HG02938 (cell line): ENCODE measurements at regions not wholly inside any gene's neighbourhood (a gene's known extent, or its start where the extent isn't known, plus 50 kb on each side); places are given as distances from the start of the nearest gene placed in this dataset.
"Not testable (repeated sequence)": the region's sequence is repeated elsewhere in the genome, so short reads cannot be mapped to it uniquely, and the experiment has no call there.

Experiments used
- ATAC-seq: cut with Tn5 transposase; IDR thresholded peaks from one replicate; pipeline ENCODE4 v1.9.1; 2021; ENCODE audit warnings: mild to moderate bottlenecking, moderate library complexity; ENCODE audit not compliant: unreplicated experiment

DNA sequence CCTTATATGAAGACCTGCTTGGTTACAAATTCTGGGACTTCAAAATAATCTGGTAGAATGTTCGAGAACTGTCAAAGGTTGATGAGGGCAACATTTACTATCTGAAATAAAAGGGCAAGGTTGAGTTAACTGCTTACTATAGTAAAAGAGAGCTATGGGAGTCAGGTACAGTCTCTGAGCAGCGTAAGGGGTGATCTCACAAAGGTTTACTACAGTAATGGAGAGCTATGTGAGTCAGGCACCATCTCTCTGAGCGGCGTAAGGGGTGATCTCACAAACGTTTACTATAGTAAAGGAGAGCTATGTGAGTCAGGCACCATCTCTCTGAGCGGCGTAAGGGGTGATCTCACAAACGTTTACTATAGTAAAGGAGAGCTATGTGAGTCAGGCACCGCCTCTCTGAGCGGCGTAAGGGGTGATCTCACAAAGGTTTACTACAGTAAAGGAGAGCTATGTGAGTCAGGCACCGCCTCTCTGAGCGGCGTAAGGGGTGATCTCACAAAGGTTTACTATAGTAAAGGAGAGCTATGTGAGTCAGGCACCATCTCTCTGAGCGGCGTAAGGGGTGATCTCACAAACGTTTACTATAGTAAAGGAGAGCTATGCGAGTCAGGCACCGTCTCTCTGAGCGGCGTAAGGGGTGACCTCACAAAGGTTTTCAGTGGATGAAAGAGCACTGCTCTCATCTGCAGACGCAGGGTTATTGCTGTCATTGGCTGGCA lies 439.6 kb upstream of the B3GAT1 start:
- not testable (repeated sequence) for ATAC-seq

GRCh38 chr11:134850566-134850965 lies 438.5 kb upstream of the B3GAT1 start:
- no peak for ATAC-seq

DNA sequence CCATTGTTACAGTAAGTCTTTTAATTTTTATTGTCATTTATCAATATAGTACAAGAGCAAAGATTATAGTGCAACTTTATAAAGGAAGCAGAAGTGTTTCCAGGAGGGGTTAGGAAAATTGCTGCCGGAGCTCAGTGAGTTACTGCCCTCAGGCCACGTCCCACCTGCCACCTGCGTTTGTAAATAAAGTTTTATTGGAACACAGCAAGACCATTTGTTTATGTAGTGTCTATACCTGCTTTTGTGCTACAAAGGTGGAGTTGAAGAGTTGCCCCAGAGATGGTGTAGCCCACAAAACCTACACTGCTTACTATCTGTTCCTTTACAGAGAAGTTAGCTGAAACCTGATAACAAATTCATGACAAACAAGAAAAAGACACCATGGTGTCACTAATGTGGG lies 437.8 kb upstream of the B3GAT1 start:
- ATAC-seq = no peak

- no peak for ATAC-seq
These were observed 435.2 kb upstream of the B3GAT1 start for GRCh38 chr11:134847083-134847715.

DNA sequence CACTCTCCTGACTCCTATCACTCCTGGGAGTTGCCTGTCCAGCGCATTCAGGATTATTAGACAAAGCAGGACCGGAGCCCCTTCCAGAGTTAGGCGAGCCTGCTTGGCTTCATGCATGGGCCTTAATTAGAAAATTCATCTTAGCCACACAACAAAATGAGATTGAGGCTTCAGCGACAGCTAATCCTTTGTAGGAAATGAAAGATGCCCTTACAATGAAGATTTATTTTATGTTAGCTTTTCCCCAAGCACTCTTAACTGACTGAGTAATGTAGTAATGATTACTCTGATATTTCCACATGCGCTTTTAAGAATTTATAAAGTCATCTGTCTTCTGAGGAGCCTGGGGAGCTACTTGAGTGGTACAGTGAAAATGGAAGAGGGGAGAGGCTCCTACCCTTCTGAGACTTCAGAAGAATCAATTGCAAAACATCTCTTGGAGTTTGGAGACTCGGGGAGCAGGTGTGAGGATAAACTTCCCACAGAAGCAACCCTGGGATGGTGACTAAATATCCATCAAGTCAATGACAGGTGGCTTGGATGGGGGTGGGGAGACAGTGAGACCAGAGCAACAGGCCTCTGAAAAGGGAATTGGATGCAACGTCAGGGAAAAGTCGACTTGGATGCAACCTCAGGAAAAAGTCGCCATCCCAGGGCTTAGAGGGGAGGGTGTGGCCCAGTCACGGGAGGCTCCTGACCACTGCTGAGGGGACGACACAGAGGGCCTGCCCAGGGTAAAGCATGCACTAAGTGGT lies 434.5 kb upstream of the B3GAT1 start:
- no peak for ATAC-seq

GRCh38 chr11:134845474-134846327 lies 433.7 kb upstream of the B3GAT1 start:
- no peak for ATAC-seq

- no peak for ATAC-seq
These were observed 432.8 kb upstream of the B3GAT1 start for GRCh38 chr11:134844838-134845237.

DNA sequence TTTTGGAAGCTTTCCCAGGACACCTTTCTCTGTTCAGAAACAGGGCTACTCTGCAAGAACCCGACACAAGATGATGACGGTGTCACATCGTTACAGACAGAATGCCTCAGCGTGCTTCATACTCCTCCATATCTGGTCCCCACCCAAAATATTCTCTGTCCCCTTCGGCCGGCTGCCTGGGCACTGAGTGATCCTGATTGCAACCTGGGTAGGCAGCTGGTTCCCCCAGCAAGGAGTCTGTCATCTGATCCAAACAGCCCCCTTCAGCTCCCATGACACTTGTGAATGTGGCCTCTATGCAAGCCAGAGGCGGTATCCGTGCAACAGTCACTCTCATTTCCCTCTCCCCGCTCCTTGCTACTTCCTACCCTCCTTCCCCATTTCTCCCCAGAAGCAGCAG lies 431.7 kb upstream of the B3GAT1 start:
- no peak for ATAC-seq

DNA sequence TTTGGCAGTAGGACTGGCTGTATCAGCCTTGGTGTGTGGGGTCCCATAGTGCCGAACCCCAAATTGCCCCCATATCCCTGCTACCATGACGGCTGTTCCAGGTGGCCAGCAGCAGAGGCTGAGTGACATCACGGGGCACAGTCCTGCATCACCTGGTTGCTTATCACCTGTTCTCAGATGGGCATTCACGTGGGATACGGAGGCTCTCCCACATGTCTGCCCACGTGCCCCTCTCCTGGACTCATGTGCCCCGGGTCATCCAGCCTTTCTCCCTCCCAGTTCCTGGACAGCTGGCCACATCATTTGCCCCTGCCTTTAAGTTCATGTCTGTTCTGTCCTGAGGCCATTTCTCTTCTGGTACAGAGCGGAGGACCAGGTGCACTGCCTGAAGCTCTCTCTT lies 431.0 kb upstream of the B3GAT1 start:
- ATAC-seq = no peak

DNA sequence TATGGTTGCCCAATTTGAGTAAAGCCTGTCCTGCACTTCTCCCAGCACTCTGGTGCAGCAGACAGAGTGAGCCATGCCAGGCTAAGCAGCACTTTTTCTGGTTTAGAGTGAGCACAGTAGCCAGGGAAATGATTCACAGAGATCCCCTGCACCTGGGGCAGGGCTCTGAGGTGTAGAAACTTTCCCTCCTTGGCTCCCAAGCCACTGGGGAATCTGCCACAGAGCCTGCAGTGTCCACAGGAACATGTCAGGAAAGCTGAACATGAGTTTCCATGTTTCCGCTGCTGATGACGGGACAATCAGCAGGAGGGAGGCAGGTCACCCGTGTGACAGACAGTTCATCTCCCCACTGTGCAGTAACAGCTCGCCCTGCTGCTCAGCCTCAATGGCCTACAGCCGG lies 429.9 kb upstream of the B3GAT1 start:
- ATAC-seq = no peak

GRCh38 chr11:134841411-134841810 lies 429.4 kb upstream of the B3GAT1 start:
- no peak for ATAC-seq

DNA sequence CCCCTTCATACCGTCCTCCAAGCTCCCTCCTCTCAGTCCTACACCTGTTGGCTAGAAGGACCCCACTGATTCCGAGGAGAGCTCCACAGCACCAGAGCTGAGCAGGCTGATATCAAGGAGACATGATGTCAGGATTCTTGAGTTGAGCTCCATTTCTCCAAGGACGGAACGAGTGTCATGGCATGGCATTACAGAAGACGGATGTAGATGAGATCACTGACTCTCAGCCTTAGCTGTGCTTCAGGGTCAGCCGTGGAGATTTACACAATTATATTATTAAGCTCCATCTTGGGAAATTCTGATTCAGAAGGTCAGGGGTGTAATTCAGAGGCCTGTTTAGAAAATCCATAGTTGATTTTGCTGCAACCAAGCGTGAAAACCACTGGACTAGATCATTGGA lies 428.9 kb upstream of the B3GAT1 start:
- ATAC-seq = no peak

DNA sequence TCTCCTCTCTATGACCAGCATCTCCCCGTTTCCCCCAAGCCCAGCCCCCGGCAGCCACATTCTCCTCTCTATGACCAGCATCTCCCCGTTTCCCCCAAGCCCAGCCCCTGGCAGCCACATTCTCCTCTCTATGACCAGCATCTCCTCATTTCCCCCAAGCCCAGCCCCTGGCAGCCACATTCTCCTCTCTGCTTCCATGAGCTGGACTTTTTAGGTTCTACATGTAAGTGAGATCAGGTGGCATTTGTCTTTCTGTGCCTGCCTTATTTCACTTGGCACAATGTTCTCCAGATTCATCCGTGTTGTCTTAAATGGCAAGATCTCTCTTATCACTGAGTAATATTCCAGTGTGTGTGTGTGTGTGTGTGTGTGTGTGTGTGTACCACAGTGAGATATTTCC lies 428.1 kb upstream of the B3GAT1 start:
- ATAC-seq = not testable (repeated sequence)

DNA sequence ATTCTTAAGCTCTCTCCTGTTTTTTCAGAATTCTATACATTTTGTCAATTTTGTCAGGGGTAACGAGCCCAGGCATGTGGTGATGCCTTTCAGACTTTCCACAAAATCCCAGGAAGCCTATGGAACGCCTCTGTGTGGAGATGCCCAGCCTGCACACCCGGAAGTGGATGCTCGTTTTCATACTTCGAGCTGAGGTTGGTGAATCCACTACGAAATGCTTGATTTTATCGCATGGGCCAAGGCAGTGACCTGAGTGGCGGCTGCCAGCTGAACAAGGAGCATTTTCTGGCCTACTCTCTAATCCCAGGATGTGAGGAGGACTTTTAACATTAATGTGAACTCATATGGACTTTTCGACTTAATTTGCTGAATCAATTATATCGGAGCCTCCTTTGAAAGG lies 426.7 kb upstream of the B3GAT1 start:
- ATAC-seq = no peak

DNA sequence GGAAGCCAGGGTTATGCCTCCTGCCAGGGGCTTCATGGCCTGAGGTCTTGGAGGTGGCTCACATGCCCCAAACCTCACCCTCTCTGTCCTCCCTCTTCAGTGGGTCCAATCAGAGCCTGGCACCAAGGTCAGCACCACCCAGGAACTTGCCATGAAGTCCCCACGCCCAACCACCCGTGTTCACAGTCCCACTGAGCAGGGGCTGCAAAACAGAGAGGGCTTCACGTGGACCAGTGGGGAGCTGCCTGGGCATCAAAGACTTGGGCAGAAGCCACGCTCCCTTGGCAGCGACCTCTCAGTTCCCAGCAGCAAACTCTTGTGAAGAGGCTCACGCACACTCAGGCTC lies 425.8 kb upstream of the B3GAT1 start:
- no peak for ATAC-seq

DNA sequence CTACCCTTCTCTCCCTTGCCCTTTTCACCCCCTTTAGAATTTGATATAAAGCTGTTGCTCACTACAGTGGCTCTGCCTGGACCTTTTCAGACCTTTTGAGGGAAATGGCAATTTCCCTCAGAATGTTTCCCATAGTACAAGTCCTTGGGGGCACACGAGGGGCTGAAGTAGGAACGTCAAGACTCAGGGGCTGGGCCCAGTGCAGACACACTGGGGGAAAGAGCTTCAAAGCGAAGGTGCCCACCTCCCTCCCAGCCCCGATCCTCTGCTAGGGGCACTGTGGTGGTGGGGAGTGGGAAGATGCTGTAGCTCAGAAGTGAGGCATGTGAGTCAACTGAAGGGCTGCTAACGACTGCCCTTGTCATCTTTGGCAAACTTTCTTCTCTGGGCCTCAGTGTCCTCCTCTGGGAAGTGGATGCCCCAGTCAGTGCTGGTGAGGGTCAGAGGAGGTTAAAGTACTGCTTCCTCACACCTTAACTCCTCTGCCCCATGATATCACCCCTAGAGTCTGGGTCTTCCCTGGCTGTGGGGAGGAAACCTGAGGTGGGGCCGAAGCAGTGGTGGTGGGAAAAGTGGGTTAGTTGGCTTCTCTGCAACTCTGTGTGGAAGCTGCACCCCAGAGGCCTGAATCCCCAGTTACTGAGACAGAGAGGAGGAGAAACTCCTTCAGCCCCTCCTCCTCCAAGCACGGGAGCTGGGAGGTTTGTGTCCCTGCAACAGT lies 425.3 kb upstream of the B3GAT1 start:
- no peak for ATAC-seq

GRCh38 chr11:134836561-134836960 lies 424.5 kb upstream of the B3GAT1 start:
- no peak for ATAC-seq

DNA sequence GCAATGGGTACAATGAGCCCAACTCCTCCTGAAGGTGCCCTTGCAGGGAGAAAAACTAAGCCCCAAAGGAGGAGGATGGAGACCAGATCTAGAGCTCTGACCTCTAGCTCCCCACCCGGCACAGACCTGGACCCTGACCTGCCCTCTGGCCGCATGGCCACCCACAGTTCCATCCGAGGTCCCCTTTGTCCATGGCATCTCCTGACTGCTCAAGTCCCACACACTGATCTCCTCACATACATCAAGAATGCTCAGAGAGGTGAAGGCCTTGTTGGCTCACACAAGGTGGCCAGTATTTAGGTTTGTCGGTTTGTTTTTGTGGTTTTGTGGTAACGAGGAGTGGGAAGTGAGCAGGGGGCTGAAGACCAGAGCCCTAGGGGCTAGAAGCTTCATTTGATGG lies 423.5 kb upstream of the B3GAT1 start:
- ATAC-seq = no peak

GRCh38 chr11:134830312-134830711 lies 418.3 kb upstream of the B3GAT1 start:
- ATAC-seq = no peak

- ATAC-seq = no peak
These were observed 411.9 kb upstream of the B3GAT1 start for GRCh38 chr11:134823970-134824369.

GRCh38 chr11:134822897-134823296 lies 410.9 kb upstream of the B3GAT1 start:
- no peak for ATAC-seq
